Panc1 (cell line): ENCODE measurements at regions not wholly inside any gene's neighbourhood (a gene's known extent, or its start where the extent isn't known, plus 50 kb on each side); places are given as distances from the start of the nearest gene placed in this dataset.

Source experiments
- CTCF ChIP-seq: fragments of 450-650 bp; IDR thresholded peaks from 2 replicates; pipeline ENCODE4 v1.5.1; 2017; ENCODE audit warnings: mild to moderate bottlenecking
- POLR2AphosphoS5 ChIP-seq: IDR thresholded peaks from 2 replicates; pipeline ENCODE4 v1.6.1; 2012; ENCODE audit warnings: mild to moderate bottlenecking, low read depth, low read length, moderate library complexity
- REST ChIP-seq, 2 experiments: IDR thresholded peaks; 2 replicates each; pipeline ENCODE4 v1.6.1; 2011 to 2012; ENCODE audit warnings: low read depth in 2 of 2, control low read depth in 1 of 2, low read length in 1 of 2, mild to moderate bottlenecking in 1 of 2, moderate library complexity in 1 of 2; ENCODE audit not compliant: insufficient read depth in 1 of 2

GRCh38 chr5:167363065-167363464 lies 928.4 kb upstream of the WWC1 start:
- no peak for TF ChIP-seq CTCF
- TF ChIP-seq POLR2AphosphoS5 = no peak
- TF ChIP-seq REST (IDR thresholded peaks at IDR 0.05; ENCODE audit: insufficient read depth in 1 of 2, low read depth in 2 of 2, low read length in 1 of 2) = no peak
